HepG2 (cell line): ENCODE measurements at regions not wholly inside any gene's neighbourhood (a gene's known extent, or its start where the extent isn't known, plus 50 kb on each side); places are given as distances from the start of the nearest gene placed in this dataset.

Experiments used
- ATAC-seq: fragments of 200-7000 bp; cut with Tn5 transposase; 3 replicates; pipeline ENCODE4 v1.9.1; 2020; ENCODE audit warnings: mild to moderate bottlenecking, moderate library complexity
- BruUV-seq: library from RNA; stranded (reverse); fragments of 400-500 nt; replicated peaks from 2 replicates; lab custom pipeline; 2021; lab: Mats Ljungman, UMichigan
- CTCF ChIA-PET: fragments of 300-600 bp; formaldehyde crosslinking; extraction: SDS; loops from one replicate; lab custom pipeline; 2021; ENCODE audit warnings: low total read pairs, inconsistent platforms, low intra/inter-chr PET ratio; lab: Yijun Ruan, JAX
- POLR2A ChIA-PET: fragments of 350-600 bp; sonication (Branson Sonifier 250); formaldehyde crosslinking; loops from one replicate; lab custom pipeline; 2020; ENCODE audit warnings: antibody characterized with exemption, inconsistent platforms; lab: Yijun Ruan, JAX
- DNase-seq: peaks from one replicate; pipeline ENCODE4 v3.0.0-alpha.2; 2015; ENCODE audit warnings: low spot score
- FAIRE-seq: peaks from 3 replicates; lab custom pipeline; 2011; peaks lifted over from hg19 to GRCh38; lab: Jason Lieb, UNC
- H2AFZ ChIP-seq: one replicate; pipeline ENCODE4 v1.6.1; 2011; ENCODE audit warnings: low read length, inconsistent platforms
- H3K27ac ChIP-seq: fragments of 300-600 bp; 3 replicates; pipeline ENCODE4 v1.8.0; 2011; ENCODE audit warnings: mixed run types, mild to moderate bottlenecking, mixed read lengths, low read length, inconsistent platforms; ENCODE audit not compliant: insufficient read depth; ENCODE audit errors: extremely low read length
- H3K27me3 ChIP-seq, 2 experiments: fragments of 200-600 bp in 1 of 2; 2 replicates in 1 of 2; 3 replicates in 1 of 2; pipeline versions ENCODE4 v1.6.0 to v1.8.0; 2011; ENCODE audit warnings: low read length in 2 of 2, mild to moderate bottlenecking in 2 of 2, moderate library complexity in 2 of 2, inconsistent platforms in 1 of 2; ENCODE audit not compliant: insufficient read depth in 2 of 2, control insufficient read depth in 1 of 2
- H3K36me3 ChIP-seq, 2 experiments: fragments of 200-600 bp in 1 of 2; replicated peaks in 1 of 2; 2 replicates in 1 of 2; 3 replicates in 1 of 2; pipeline versions ENCODE4 v1.5.1 to v1.8.0; 2011; ENCODE audit warnings: low read length in 2 of 2, inconsistent platforms in 1 of 2; ENCODE audit not compliant: insufficient read depth in 2 of 2, control insufficient read depth in 1 of 2
- H3K4me1 ChIP-seq: 2 replicates; pipeline ENCODE4 v1.5.1; 2012; ENCODE audit warnings: low read length, inconsistent platforms; ENCODE audit not compliant: insufficient read depth
- H3K4me2 ChIP-seq: 2 replicates; pipeline ENCODE4 v1.6.0; 2011; ENCODE audit warnings: low read depth, low read length, inconsistent platforms
- H3K4me3 ChIP-seq, 3 experiments: fragments of 200-600 bp in 1 of 3; sonication (generic), shearing (Covaris generic) in 1 of 3; replicated peaks in 1 of 3; 2 replicates each; pipeline ENCODE4 v1.5.1; 2011 to 2016; ENCODE audit warnings: low read length in 3 of 3, inconsistent platforms in 2 of 3, low read depth in 2 of 3, mild to moderate bottlenecking in 2 of 3, control low read depth in 1 of 3, mixed read lengths in 1 of 3; ENCODE audit not compliant: insufficient read depth in 1 of 3
- H3K79me2 ChIP-seq: one replicate; pipeline ENCODE4 v1.6.1; 2011; ENCODE audit warnings: low read length, inconsistent platforms; ENCODE audit not compliant: insufficient read depth
- H3K9ac ChIP-seq: 2 replicates; pipeline ENCODE4 v1.6.0; 2011; ENCODE audit warnings: mild to moderate bottlenecking, low read depth, low read length, inconsistent platforms; ENCODE audit not compliant: insufficient read depth
- H3K9me3 ChIP-seq: 2 replicates; pipeline ENCODE4 v1.5.1; 2012; ENCODE audit warnings: mild to moderate bottlenecking, low read length
- H4K20me1 ChIP-seq: 2 replicates; pipeline ENCODE4 v1.6.0; 2011; ENCODE audit warnings: inconsistent platforms, mild to moderate bottlenecking, low read length, moderate library complexity; ENCODE audit not compliant: insufficient read depth
- ETS1 ChIP-seq: sonication (generic); formaldehyde crosslinking; IDR thresholded peaks from 2 replicates; pipeline ENCODE4 v1.4.0; 2020; ENCODE audit warnings: missing genetic modification reagents
- TAF15 ChIP-seq: fragments of 200-400 bp; formaldehyde crosslinking; IDR thresholded peaks from one replicate; pipeline ENCODE4 v1.6.1; 2018; ENCODE audit warnings: mild to moderate bottlenecking, low read depth, low read length; ENCODE audit not compliant: poor library complexity, severe bottlenecking
- ZNF317 ChIP-seq: sonication (generic); formaldehyde crosslinking; IDR thresholded peaks from 2 replicates; pipeline ENCODE4 v1.5.0; 2020; ENCODE audit warnings: mild to moderate bottlenecking, missing genetic modification reagents
- WGBS: methylation state at CpG from one replicate; pipeline ENCODE4 v1.1.6; 2017; ENCODE audit warnings: low lambda C conversion rate; 5-methylcytosine and 5-hydroxymethylcytosine counted together
- in situ Hi-C: cut with HindIII; loops from 2 replicates; pipeline ENCODE4 v1.10.0; 2017; ENCODE audit warnings: low pct_unique_long_range_greater_than_20kb; ENCODE audit not compliant: extremely low pct_ligation_motif_present
- intact Hi-C: fragments of 100-400 bp; cut with micrococcal nuclease; formaldehyde crosslinking; loops from one replicate; pipeline ENCODE4 v1.10.0; 2022; ENCODE audit not compliant: unreplicated experiment
- TF ChIP-seq, protein P1 (sequence below): sonication (generic); formaldehyde crosslinking; IDR thresholded peaks from 2 replicates; pipeline ENCODE4 v1.9.0; 2022; ENCODE audit warnings: missing genetic modification reagents, mild to moderate bottlenecking, borderline replicate concordance
- TF ChIP-seq, protein P2 (sequence below): sonication (generic); formaldehyde crosslinking; IDR thresholded peaks from 2 replicates; pipeline ENCODE4 v1.4.0; 2020; ENCODE audit warnings: low read depth, missing genetic modification reagents

GRCh38 chr6:113457751-113458150 is 399.4 kb upstream of the MARCKS start:
- no TSS peak for BruUV-seq
- WGBS = 12% methylated on average over 2 of the region's 2 CpGs
- Histone ChIP-seq H3K9ac (no peak overlapping the region), H2AFZ (no peak overlapping the region), H3K4me2 (peak overlapping the region; percentile 8; the same call in 1 of the 2 replicates), H3K4me1 (peaks cover 14% of the 10 kb centered on the region), H3K4me3 (no peak overlapping the region), H3K79me2 (no peaks in the 10 kb centered on the region), H3K27ac (no peak overlapping the region), H3K36me3 (no peaks in the 10 kb centered on the region), H3K9me3 (no peaks in the 10 kb centered on the region), H4K20me1 (no peaks in the 10 kb centered on the region), H3K27me3 (no peaks in the 10 kb centered on the region)
- POLR2A ChIA-PET = no interaction called here
- in situ Hi-C loops (no loop called here), intact Hi-C loops (no loop called here)
- no peak for DNase-seq
- FAIRE-seq = no peak
- no peak for ATAC-seq
- CTCF ChIA-PET = no interaction called here
- TF ChIP-seq, protein P1, sequence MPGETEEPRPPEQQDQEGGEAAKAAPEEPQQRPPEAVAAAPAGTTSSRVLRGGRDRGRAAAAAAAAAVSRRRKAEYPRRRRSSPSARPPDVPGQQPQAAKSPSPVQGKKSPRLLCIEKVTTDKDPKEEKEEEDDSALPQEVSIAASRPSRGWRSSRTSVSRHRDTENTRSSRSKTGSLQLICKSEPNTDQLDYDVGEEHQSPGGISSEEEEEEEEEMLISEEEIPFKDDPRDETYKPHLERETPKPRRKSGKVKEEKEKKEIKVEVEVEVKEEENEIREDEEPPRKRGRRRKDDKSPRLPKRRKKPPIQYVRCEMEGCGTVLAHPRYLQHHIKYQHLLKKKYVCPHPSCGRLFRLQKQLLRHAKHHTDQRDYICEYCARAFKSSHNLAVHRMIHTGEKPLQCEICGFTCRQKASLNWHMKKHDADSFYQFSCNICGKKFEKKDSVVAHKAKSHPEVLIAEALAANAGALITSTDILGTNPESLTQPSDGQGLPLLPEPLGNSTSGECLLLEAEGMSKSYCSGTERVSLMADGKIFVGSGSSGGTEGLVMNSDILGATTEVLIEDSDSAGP (CRISPR knock-in tag) = no peak
- TF ChIP-seq, protein P2, sequence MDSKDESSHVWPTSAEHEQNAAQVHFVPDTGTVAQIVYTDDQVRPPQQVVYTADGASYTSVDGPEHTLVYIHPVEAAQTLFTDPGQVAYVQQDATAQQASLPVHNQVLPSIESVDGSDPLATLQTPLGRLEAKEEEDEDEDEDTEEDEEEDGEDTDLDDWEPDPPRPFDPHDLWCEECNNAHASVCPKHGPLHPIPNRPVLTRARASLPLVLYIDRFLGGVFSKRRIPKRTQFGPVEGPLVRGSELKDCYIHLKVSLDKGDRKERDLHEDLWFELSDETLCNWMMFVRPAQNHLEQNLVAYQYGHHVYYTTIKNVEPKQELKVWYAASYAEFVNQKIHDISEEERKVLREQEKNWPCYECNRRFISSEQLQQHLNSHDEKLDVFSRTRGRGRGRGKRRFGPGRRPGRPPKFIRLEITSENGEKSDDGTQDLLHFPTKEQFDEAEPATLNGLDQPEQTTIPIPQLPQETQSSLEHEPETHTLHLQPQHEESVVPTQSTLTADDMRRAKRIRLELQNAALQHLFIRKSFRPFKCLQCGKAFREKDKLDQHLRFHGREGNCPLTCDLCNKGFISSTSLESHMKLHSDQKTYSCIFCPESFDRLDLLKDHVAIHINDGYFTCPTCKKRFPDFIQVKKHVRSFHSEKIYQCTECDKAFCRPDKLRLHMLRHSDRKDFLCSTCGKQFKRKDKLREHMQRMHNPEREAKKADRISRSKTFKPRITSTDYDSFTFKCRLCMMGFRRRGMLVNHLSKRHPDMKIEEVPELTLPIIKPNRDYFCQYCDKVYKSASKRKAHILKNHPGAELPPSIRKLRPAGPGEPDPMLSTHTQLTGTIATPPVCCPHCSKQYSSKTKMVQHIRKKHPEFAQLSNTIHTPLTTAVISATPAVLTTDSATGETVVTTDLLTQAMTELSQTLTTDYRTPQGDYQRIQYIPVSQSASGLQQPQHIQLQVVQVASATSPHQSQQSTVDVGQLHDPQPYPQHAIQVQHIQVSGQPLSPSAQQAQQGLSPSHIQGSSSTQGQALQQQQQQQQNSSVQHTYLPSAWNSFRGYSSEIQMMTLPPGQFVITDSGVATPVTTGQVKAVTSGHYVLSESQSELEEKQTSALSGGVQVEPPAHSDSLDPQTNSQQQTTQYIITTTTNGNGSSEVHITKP (CRISPR knock-in tag) = no peak
- TF ChIP-seq ETS1 (CRISPR knock-in tag) (no peak), TAF15 (no peak), ZNF317 (CRISPR knock-in tag) (no peak)
